Sigmoid colon (tissue), 6 donors: ENCODE measurements at regions not wholly inside any gene's neighbourhood (a gene's known extent, or its start where the extent isn't known, plus 50 kb on each side); places are given as distances from the start of the nearest gene placed in this dataset.
"Not testable (repeated sequence)": the region's sequence is repeated elsewhere in the genome, so short reads cannot be mapped to it uniquely, and the experiment has no call there.

Experiments used
- DNase-seq: peaks from one replicate; pipeline ENCODE4 v3.0.0-alpha.2; 2019
- H3K27ac ChIP-seq, 4 donors: fragments of 200-600 bp; sonication (generic); one replicate each; pipeline ENCODE4 v1.5.1; 2016 to 2019; ENCODE audit warnings: mild to moderate bottlenecking in 1 of 4
- H3K27me3 ChIP-seq, 3 donors: fragments of 200-600 bp; sonication (generic); one replicate each; pipeline ENCODE4 v1.5.1; 2019; ENCODE audit warnings: mild to moderate bottlenecking in 1 of 3
- H3K36me3 ChIP-seq, 4 donors: fragments of 200-600 bp; sonication (generic); one replicate each; pipeline ENCODE4 v1.5.1; 2016 to 2019
- H3K4me1 ChIP-seq, 4 donors: fragments of 200-600 bp; sonication (generic); one replicate each; pipeline ENCODE4 v1.5.1; 2017 to 2019
- H3K4me3 ChIP-seq, 4 donors: fragments of 200-600 bp; sonication (generic); one replicate each; pipeline ENCODE4 v1.5.1; 2017 to 2019; ENCODE audit warnings: mild to moderate bottlenecking in 2 of 4, moderate library complexity in 1 of 4
- H3K9me3 ChIP-seq, 4 donors: fragments of 200-600 bp in 3 of 4; sonication (generic) in 3 of 4; one replicate each; pipeline versions ENCODE4 v1.5.1 to v1.6.1; 2013 to 2019
- CTCF ChIP-seq, 4 experiments: fragments of 450-650 bp in 3 of 4; fragments of 200-600 bp in 1 of 4; IDR thresholded peaks; one replicate each; pipeline ENCODE4 v1.5.1; 2016 to 2019; ENCODE audit warnings: antibody characterized with exemption in 4 of 4, mild to moderate bottlenecking in 3 of 4, moderate library complexity in 2 of 4
- EP300 ChIP-seq, 4 donors: sonication (generic); formaldehyde crosslinking; IDR thresholded peaks; one replicate each; pipeline ENCODE4 v1.6.1; 2017; ENCODE audit warnings: antibody characterized with exemption in 4 of 4
- POLR2A ChIP-seq, 2 donors: fragments of 450-650 bp; IDR thresholded peaks; one replicate each; pipeline ENCODE4 v1.6.1; 2016; ENCODE audit warnings: antibody characterized with exemption in 2 of 2, mild to moderate bottlenecking in 2 of 2, moderate library complexity in 2 of 2
- POLR2AphosphoS5 ChIP-seq, 4 donors: sonication (generic); formaldehyde crosslinking; IDR thresholded peaks; one replicate each; pipeline ENCODE4 v1.6.1; 2017; ENCODE audit warnings: antibody characterized with exemption in 4 of 4
- WGBS, 2 donors: extraction: QIAGEN DNeasy Blood & Tissue Kit; methylation state at CpG; one replicate each; pipeline ENCODE4 v1.1.7; 2013; 5-methylcytosine and 5-hydroxymethylcytosine counted together
- intact Hi-C: fragments of 100-400 bp; cut with DNase I; formaldehyde crosslinking; loops from one replicate; pipeline ENCODE4 v1.15.1; 2023
- donor health status: healthy with polysubstance abuse.
- donor health status: healthy.

GRCh38 chr14:49089107-49089506, 497.1 kb downstream of the RPS29 start:
- no peak for DNase-seq
- Histone ChIP-seq H3K4me3 (no peak overlapping the region), H3K4me1 (peaks cover 0 to 5% (median 0%) of the 10 kb centered on the region in 4 donors), H3K27me3 (no peaks in the 10 kb centered on the region), H3K9me3 (no peaks in the 10 kb centered on the region), H3K36me3 (no peaks in the 10 kb centered on the region), H3K27ac (no peak overlapping the region)
- WGBS, 2 donors = 36 to 62% methylated on average over 3 of the region's 3 CpGs
- intact Hi-C loops = no loop called here
- TF ChIP-seq CTCF (IDR thresholded peaks at IDR 0.05) (no peak), POLR2A (IDR thresholded peaks at IDR 0.05) (no peak), EP300 (IDR thresholded peaks at IDR 0.05) (no peak), POLR2AphosphoS5 (IDR thresholded peaks at IDR 0.05) (no peak)

- H3K27ac ChIP-seq, intact Hi-C loops, H3K36me3 ChIP-seq, H3K27me3 ChIP-seq, H3K4me3 ChIP-seq, H3K9me3 ChIP-seq, H3K4me1 ChIP-seq, DNase-seq: not testable (repeated sequence)
Measured at GRCh38 chr14:49073292-49073691, 512.9 kb downstream of the RPS29 start.

- 75 to 77% methylated on average over 1 of the region's 1 CpG for WGBS, 2 donors
- H3K9me3 ChIP-seq = no peaks in the 10 kb centered on the region
- no peak overlapping the region for H3K27ac ChIP-seq
- intact Hi-C loops = no loop called here
- no peak overlapping the region for H3K4me3 ChIP-seq
- H3K36me3 ChIP-seq = no peaks in the 10 kb centered on the region
- H3K4me1 ChIP-seq = no peaks in the 10 kb centered on the region
- no peak for TF ChIP-seq POLR2AphosphoS5 (IDR thresholded peaks at IDR 0.05)
- TF ChIP-seq EP300 (IDR thresholded peaks at IDR 0.05) = no peak
- no peak for TF ChIP-seq CTCF (IDR thresholded peaks at IDR 0.05)
- no peak for TF ChIP-seq POLR2A (IDR thresholded peaks at IDR 0.05)
- H3K27me3 ChIP-seq = no peaks in the 10 kb centered on the region
- no peak for DNase-seq
Measured at GRCh38 chr14:49058511-49058910, 527.7 kb downstream of the RPS29 start.

GRCh38 chr14:49057838-49058510, 528.2 kb downstream of the RPS29 start:
- intact Hi-C loops = no loop called here
- Histone ChIP-seq H3K4me1 (no peaks in the 10 kb centered on the region), H3K9me3 (no peaks in the 10 kb centered on the region), H3K27me3 (no peaks in the 10 kb centered on the region), H3K4me3 (no peak overlapping the region), H3K27ac (no peak overlapping the region), H3K36me3 (no peaks in the 10 kb centered on the region)
- DNase-seq = no peak
- WGBS, 2 donors = 66 to 67% methylated on average over 1 of the region's 1 CpG
- no peak for TF ChIP-seq POLR2AphosphoS5 (IDR thresholded peaks at IDR 0.05)
- TF ChIP-seq POLR2A (IDR thresholded peaks at IDR 0.05) = no peak
- no peak for TF ChIP-seq CTCF (IDR thresholded peaks at IDR 0.05)
- no peak for TF ChIP-seq EP300 (IDR thresholded peaks at IDR 0.05)

- intact Hi-C loops = no loop called here
- Histone ChIP-seq H3K4me1 (no peaks in the 10 kb centered on the region), H3K27me3 (no peaks in the 10 kb centered on the region), H3K4me3 (no peak overlapping the region), H3K36me3 (no peaks in the 10 kb centered on the region), H3K27ac (no peak overlapping the region), H3K9me3 (no peaks in the 10 kb centered on the region)
- no peak for DNase-seq
- no peak for TF ChIP-seq POLR2AphosphoS5 (IDR thresholded peaks at IDR 0.05)
- no peak for TF ChIP-seq POLR2A (IDR thresholded peaks at IDR 0.05)
- no peak for TF ChIP-seq CTCF (IDR thresholded peaks at IDR 0.05)
- no peak for TF ChIP-seq EP300 (IDR thresholded peaks at IDR 0.05)
- 34 to 75% methylated on average over 1 of the region's 1 CpG for WGBS, 2 donors
Measured at GRCh38 chr14:49056021-49056420, 530.2 kb downstream of the RPS29 start.
